Bone marrow (tissue), 2 donors: ENCODE measurements at regions not wholly inside any gene's neighbourhood (a gene's known extent, or its start where the extent isn't known, plus 50 kb on each side); places are given as distances from the start of the nearest gene placed in this dataset.
A peak's percentile ranks its signal among the peaks of the same experiment; 100 is the strongest.

Experiments
- DNase-seq, 2 donors: peaks; one replicate each; lab custom pipeline; 2025; lab: John Stamatoyannopoulos, UW

DNA sequence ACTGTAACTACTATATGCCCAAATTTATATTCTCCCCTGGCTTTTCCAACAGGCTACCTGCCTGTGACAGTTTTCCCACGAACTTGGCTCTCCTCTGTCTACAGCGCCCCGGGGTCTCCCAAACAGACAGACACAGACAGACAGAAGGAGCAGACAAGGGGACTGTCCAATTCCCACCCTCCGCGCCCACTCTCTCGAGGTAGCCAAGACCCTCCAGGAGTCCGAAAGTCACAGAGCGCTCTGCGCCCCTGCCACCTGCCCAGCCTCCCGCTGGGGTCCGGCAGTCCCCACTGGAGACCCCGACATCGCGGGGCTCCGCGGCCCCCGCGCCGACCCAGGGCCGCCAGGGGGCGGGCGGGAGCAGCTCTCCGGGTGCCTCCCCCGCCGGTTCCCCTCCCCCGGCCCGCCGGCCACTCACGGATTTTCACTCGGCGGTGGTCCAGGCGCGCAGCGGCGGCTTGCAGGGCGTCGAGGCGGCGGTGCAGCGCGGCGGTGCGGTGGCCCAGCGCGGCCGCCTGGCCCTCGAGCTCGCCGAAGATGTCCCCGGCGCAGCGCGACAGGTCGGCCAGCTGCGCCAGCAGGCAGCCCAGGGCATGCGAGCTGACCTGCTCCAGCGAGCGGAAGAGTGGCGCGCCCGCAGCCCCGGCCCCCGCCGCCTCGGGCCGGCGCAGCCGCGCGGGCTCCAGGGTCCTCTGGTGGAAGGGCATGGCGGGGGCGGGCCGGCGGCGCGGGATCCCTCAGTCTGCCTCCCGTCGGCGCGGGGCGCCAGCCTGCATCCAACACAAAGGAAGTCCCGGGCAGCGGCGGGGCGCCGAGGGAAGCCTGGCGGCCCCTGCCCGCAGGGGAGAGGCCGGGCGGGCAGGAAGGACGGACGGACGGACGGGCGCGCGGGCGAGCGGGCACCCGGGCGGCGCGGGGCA, 81.3 kb upstream of the CCDC28A start:
- DNase-seq: peak in 1 of 2 donors; percentile 67

DNA sequence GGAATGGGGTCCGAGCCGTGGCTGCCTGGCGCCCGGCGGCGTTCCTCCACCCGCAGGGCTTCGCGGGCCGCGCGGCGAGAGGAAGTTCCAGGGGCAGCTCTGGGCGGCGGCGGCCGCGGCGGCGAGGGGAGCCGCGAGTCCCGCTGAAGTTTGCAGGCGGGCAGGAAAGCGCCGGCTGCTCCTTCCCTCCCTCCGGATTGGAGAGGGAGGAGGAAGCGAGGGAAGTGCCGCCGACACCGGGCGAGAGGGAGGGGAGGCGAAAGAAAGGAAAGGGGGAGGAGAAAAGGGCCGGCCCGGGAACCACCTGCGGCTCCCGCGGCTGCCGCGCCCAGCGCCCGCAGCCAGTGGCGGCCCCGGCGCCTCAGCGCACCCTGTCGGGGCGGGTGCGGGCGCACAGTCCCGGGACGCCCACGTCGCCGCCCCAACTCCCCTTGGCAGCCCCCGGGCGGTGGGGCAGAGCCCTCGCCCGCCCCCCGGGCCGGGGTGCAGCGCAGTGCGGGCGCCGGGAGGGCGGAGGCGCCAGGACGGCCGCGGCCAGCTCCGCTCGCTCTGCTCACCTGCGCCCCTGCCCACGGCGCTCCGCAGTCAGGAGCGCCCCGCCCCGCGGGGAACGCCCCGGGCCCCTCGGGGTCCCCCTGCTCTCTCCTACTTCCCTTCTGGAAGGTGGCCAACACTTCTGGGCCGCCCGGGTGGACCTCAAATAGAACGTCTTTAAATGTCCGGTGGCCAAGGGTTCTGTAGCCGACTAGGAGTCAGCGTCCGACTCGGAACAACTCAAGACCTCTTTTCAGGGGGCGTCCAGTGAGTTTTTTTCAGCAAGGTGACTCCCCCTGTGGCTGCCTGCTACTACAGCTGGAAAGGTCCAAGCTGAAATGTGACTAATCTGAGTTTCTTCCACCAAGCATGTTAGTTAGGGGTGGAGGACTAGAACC, 80.3 kb upstream of the CCDC28A start:
- peak in 1 of 2 donors; percentile 59 for DNase-seq

- no peak for DNase-seq
These were observed 78.4 kb upstream of the CCDC28A start for GRCh38 chr6:138695193-138695592.

DNA sequence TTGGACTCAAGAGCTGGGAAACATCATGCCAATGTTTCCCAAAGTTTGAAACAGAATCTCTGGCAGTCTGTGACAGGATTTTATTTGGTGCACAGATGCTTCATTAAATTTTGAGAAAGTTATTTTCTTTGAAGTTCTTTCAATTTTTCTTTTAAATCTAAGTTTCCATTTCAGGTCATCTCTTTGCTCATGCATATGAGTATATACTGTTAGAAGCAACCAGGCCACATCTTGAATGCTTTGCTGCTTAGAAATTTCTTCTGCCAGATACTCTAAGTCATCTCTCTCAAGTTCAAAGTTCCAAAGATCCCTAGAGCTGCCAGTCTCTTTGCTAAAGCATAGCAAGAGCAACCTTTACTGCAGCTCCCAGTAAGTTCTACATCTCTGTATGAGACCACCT, 59.1 kb upstream of the CCDC28A start:
- DNase-seq: no peak

- DNase-seq: no peak
These were observed 57.6 kb upstream of the CCDC28A start for GRCh38 chr6:138716013-138716412.

DNA sequence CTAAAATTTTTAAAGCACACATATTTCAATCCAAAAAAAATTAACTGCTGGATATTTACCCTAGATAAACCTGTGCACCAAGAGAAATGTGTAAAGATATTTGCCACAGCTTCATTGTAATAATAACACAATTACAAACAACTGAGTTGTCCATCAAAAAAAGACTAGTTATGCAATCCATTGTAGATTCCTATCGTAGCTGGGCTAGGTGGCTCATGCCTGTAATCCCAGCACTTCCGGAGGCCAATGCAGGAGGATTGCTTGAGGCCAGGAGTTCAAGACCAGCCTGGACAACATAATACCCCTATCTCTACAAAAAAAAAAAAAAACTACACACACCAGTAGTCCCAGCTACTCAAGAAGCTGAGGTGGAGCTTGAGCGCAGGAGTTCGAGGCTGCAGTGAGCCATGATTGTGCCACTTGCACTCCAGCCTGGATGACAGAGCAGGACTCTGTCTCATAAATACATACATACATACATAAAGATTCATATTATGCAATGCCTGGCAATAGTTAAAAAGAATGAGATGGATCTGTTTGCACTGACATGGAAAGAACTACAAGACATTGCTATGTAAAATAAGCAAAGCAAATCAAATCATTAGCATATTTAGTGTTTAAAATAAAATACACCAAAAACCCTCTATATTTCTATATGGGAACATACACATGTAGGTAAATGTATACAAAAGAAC, 56.5 kb upstream of the CCDC28A start:
- DNase-seq: no peak

DNA sequence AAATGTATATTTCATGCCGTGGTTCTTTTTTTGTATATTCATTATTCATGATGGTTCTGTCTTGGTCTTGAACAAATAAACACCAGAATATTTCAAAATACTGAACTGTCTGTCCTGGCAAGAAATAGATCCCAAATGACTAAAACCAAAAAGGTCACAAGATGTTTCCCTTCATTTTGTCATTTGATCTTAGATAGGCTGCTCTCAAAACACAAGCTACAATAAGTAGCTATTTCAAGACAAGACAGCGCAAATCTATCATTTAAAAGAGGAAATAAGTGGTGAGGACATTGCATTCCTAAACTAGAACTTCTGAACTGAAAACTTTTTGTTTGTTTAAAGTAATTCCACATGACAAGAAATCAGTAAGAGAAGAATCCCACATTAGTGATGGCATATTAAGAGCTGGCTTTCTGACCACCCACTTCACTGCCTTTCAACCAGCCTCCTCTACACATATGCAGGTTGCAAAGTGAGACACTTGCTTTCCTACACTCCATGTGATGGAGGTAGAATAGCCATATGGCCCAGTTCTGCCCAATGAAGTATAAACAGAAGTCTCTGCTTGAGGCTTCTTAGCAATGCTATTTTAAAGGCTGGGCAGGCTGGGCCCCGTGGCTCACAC, 54.4 kb upstream of the CCDC28A start:
- DNase-seq: peak in 1 of 2 donors; percentile 13

- peak in 1 of 2 donors; percentile 25 for DNase-seq
These were observed 53.8 kb upstream of the CCDC28A start for GRCh38 chr6:138719744-138720143.

- peak in 1 of 2 donors; percentile 30 for DNase-seq
These were observed 50.9 kb upstream of the CCDC28A start for GRCh38 chr6:138722425-138723371.
